NCI-H2196 treated with DMSO at 0.1 percent for 48 hours (cell line): ENCODE measurements at regions not wholly inside any gene's neighbourhood (a gene's known extent, or its start where the extent isn't known, plus 50 kb on each side); places are given as distances from the start of the nearest gene placed in this dataset.
"Not testable (repeated sequence)": the region's sequence is repeated elsewhere in the genome, so short reads cannot be mapped to it uniquely, and the experiment has no call there.

Experiments used
- DNase-seq: peaks from one replicate; lab custom pipeline; 2025; ENCODE audit not compliant: unreplicated experiment; lab: John Stamatoyannopoulos, UW

- DNase-seq, result no peak
Observed at GRCh38 chr6:12474167-12475140, 184.3 kb downstream of the EDN1 start.

- no peak for DNase-seq
Observed at GRCh38 chr6:12476484-12476883, 186.3 kb downstream of the EDN1 start.

- DNase-seq, result no peak
Observed at GRCh38 chr6:12477616-12478015, 187.5 kb downstream of the EDN1 start.

GRCh38 chr6:12478921-12479320, 188.8 kb downstream of the EDN1 start:
- no peak for DNase-seq

GRCh38 chr6:12479451-12479850, 189.3 kb downstream of the EDN1 start:
- DNase-seq, result no peak

GRCh38 chr6:12479881-12480280, 189.7 kb downstream of the EDN1 start:
- no peak for DNase-seq

GRCh38 chr6:12480379-12480778, 190.2 kb downstream of the EDN1 start:
- no peak for DNase-seq

- DNase-seq, result no peak
Observed at GRCh38 chr6:12481292-12481691, 191.1 kb downstream of the EDN1 start.

GRCh38 chr6:12481850-12482249, 191.7 kb downstream of the EDN1 start:
- DNase-seq, result no peak

GRCh38 chr6:12482386-12483375, 192.5 kb downstream of the EDN1 start:
- DNase-seq, result no peak

- no peak for DNase-seq
Observed at GRCh38 chr6:12483712-12484111, 193.6 kb downstream of the EDN1 start.

- DNase-seq, result no peak
Observed at GRCh38 chr6:12484519-12484918, 194.4 kb downstream of the EDN1 start.

- no peak for DNase-seq
Observed at GRCh38 chr6:12485226-12485764, 195.1 kb downstream of the EDN1 start.

GRCh38 chr6:12485837-12486236, 195.7 kb downstream of the EDN1 start:
- DNase-seq, result no peak

- DNase-seq, result no peak
Observed at GRCh38 chr6:12490351-12490903, 200.3 kb downstream of the EDN1 start.

GRCh38 chr6:12490904-12491571, 200.9 kb downstream of the EDN1 start:
- no peak for DNase-seq

GRCh38 chr6:12492929-12493328, 202.8 kb downstream of the EDN1 start:
- not testable (repeated sequence) for DNase-seq

- DNase-seq, result no peak
Observed at GRCh38 chr6:12493446-12493845, 203.3 kb downstream of the EDN1 start.

- DNase-seq, result no peak
Observed at GRCh38 chr6:12494161-12494560, 204.0 kb downstream of the EDN1 start.

- no peak for DNase-seq
Observed at GRCh38 chr6:12501990-12502389, 211.8 kb downstream of the EDN1 start.
